ENCODE measurements at regions not wholly inside any gene's neighbourhood (a gene's known extent, or its start where the extent isn't known, plus 50 kb on each side); places are given as distances from the start of the nearest gene placed in this dataset.

- Histone ChIP-seq H3K9me3 (ENCODE audit: severe bottlenecking) (no peaks in the 10 kb centered on the region), H3K4me3 (ENCODE audit: low read depth, low read length) (no peak overlapping the region), H3K27ac (no peak overlapping the region), H3K27me3 (ENCODE audit: insufficient read depth, low read depth, severe bottlenecking) (no peaks in the 10 kb centered on the region), H3K36me3 (no peaks in the 10 kb centered on the region)
- no peak for DNase-seq
- TF ChIP-seq CTCF (IDR thresholded peaks at IDR 0.05; ENCODE audit: low read depth, low read length) = no peak
Measured at GRCh38 chr13:64075543-64076271, 2660.1 kb upstream of the PCDH20 start.

GRCh38 chr13:64074971-64075474 lies 2659.4 kb upstream of the PCDH20 start:
- H3K36me3 ChIP-seq = no peaks in the 10 kb centered on the region
- H3K27me3 ChIP-seq (ENCODE audit: insufficient read depth, low read depth, severe bottlenecking) = no peaks in the 10 kb centered on the region
- no peak for DNase-seq
- H3K4me3 ChIP-seq (ENCODE audit: low read depth, low read length) = no peak overlapping the region
- no peak for TF ChIP-seq CTCF (IDR thresholded peaks at IDR 0.05; ENCODE audit: low read depth, low read length)
- no peaks in the 10 kb centered on the region for H3K9me3 ChIP-seq (ENCODE audit: severe bottlenecking)
- H3K27ac ChIP-seq = no peak overlapping the region

GRCh38 chr13:64073203-64073602 lies 2657.6 kb upstream of the PCDH20 start:
- Histone ChIP-seq H3K27me3 (ENCODE audit: insufficient read depth, low read depth, severe bottlenecking) (no peaks in the 10 kb centered on the region), H3K27ac (no peak overlapping the region), H3K4me3 (ENCODE audit: low read depth, low read length) (no peak overlapping the region), H3K9me3 (ENCODE audit: severe bottlenecking) (no peaks in the 10 kb centered on the region), H3K36me3 (no peaks in the 10 kb centered on the region)
- no peak for DNase-seq
- TF ChIP-seq CTCF (IDR thresholded peaks at IDR 0.05; ENCODE audit: low read depth, low read length) = no peak

GRCh38 chr13:64071352-64071751 lies 2655.7 kb upstream of the PCDH20 start:
- DNase-seq = no peak
- Histone ChIP-seq H3K27me3 (ENCODE audit: insufficient read depth, low read depth, severe bottlenecking) (no peaks in the 10 kb centered on the region), H3K27ac (no peak overlapping the region), H3K36me3 (no peaks in the 10 kb centered on the region), H3K4me3 (ENCODE audit: low read depth, low read length) (no peak overlapping the region), H3K9me3 (ENCODE audit: severe bottlenecking) (no peaks in the 10 kb centered on the region)
- no peak for TF ChIP-seq CTCF (IDR thresholded peaks at IDR 0.05; ENCODE audit: low read depth, low read length)

GRCh38 chr13:64069892-64070291 lies 2654.2 kb upstream of the PCDH20 start:
- DNase-seq = no peak
- no peak for TF ChIP-seq CTCF (IDR thresholded peaks at IDR 0.05; ENCODE audit: low read depth, low read length)

GRCh38 chr13:64066711-64067110 lies 2651.1 kb upstream of the PCDH20 start:
- Histone ChIP-seq H3K27me3 (ENCODE audit: insufficient read depth, low read depth, severe bottlenecking) (no peaks in the 10 kb centered on the region), H3K4me3 (ENCODE audit: low read depth, low read length) (no peak overlapping the region), H3K9me3 (ENCODE audit: severe bottlenecking) (no peaks in the 10 kb centered on the region), H3K27ac (no peak overlapping the region), H3K36me3 (no peaks in the 10 kb centered on the region)
- DNase-seq = no peak
- TF ChIP-seq CTCF (IDR thresholded peaks at IDR 0.05; ENCODE audit: low read depth, low read length) = no peak

More at GRCh38 chr13:64069892-64070291, 2654.2 kb upstream of the PCDH20 start:
- no peaks in the 10 kb centered on the region for H3K9me3 ChIP-seq (ENCODE audit: severe bottlenecking)
- no peaks in the 10 kb centered on the region for H3K36me3 ChIP-seq
- H3K4me3 ChIP-seq (ENCODE audit: low read depth, low read length) = no peak overlapping the region
- no peak overlapping the region for H3K27ac ChIP-seq
- no peaks in the 10 kb centered on the region for H3K27me3 ChIP-seq (ENCODE audit: insufficient read depth, low read depth, severe bottlenecking)
